ENCODE measurements at regions not wholly inside any gene's neighbourhood (a gene's known extent, or its start where the extent isn't known, plus 50 kb on each side); places are given as distances from the start of the nearest gene placed in this dataset.

DNA sequence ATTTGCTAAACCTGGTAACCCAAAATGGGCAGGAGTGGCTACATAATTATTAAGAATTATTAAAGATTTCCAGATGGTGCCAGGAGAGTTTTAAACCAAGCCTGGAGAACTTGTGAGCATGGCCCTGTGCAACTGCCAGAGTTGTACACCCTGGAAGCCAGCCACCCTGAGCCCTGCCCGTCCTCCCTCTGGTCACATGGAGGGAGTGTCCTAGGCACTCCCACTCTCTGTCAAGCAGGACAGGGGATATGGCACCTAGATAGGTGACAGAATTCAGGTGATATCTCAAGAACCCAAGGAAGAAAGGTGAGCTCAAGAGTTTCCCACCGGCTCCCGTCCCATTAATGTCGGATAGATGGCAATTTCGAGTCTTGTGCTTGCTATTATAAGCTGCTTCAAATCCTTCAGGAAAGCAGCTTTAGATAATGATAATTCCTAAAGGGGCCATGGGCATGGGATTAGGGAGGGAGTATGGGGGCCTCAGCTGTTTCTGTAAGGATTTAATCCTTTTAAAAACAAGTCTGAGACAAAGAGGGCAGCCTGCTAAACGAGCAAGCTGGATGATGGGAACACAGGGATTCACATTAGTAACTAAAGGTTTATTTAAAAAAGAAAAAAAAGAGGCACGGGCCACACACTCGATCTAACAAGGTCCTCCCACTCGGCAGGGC, 169.1 kb downstream of the BMP7 start:
- Mint-ChIP-seq H3K27me3 (ENCODE audit: unreplicated experiment) (peaks cover 4% of the 10 kb centered on the region), H3K4me1 (ENCODE audit: low read depth, unreplicated experiment) (peaks cover 7% of the 10 kb centered on the region), H3K9me3 (ENCODE audit: unreplicated experiment) (peaks cover 3% of the 10 kb centered on the region), H3K4me3 (ENCODE audit: unreplicated experiment) (no peak overlapping the region), H3K36me3 (ENCODE audit: unreplicated experiment) (no peaks in the 10 kb centered on the region), H3K27ac (ENCODE audit: unreplicated experiment) (peak overlapping the region; percentile 52)
- TF ChIP-seq, protein P1, sequence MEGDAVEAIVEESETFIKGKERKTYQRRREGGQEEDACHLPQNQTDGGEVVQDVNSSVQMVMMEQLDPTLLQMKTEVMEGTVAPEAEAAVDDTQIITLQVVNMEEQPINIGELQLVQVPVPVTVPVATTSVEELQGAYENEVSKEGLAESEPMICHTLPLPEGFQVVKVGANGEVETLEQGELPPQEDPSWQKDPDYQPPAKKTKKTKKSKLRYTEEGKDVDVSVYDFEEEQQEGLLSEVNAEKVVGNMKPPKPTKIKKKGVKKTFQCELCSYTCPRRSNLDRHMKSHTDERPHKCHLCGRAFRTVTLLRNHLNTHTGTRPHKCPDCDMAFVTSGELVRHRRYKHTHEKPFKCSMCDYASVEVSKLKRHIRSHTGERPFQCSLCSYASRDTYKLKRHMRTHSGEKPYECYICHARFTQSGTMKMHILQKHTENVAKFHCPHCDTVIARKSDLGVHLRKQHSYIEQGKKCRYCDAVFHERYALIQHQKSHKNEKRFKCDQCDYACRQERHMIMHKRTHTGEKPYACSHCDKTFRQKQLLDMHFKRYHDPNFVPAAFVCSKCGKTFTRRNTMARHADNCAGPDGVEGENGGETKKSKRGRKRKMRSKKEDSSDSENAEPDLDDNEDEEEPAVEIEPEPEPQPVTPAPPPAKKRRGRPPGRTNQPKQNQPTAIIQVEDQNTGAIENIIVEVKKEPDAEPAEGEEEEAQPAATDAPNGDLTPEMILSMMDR (IDR thresholded peaks at IDR 0.05; ENCODE audit: partially characterized antibody, unreplicated experiment): no peak
- no peak for DNase-seq

DNA sequence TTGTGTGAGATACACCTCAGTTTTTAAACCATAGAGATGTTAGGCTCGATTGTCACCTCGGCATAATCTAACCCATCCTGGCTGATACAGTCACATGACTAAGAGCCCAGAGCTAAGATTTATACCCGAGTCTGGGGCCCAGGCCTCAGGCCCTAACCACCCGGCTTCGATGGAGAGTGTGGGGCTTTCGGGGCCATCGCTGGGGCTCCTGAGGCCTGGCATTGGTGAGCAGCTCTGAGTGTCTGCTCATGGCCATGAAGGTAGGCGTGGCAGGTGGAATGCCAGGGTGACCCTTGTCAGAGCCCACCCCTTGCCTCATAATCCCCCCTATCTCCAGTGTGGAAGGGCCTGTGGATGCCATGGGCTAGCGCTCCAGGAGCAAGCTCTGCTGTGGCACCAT, 164.3 kb downstream of the BMP7 start:
- Mint-ChIP-seq H3K4me1 (ENCODE audit: low read depth, unreplicated experiment) (peaks cover 1% of the 10 kb centered on the region), H3K9me3 (ENCODE audit: unreplicated experiment) (peaks cover 8% of the 10 kb centered on the region), H3K36me3 (ENCODE audit: unreplicated experiment) (no peaks in the 10 kb centered on the region), H3K4me3 (ENCODE audit: unreplicated experiment) (no peak overlapping the region), H3K27me3 (ENCODE audit: unreplicated experiment) (peaks cover 7% of the 10 kb centered on the region), H3K27ac (ENCODE audit: unreplicated experiment) (no peak overlapping the region)
- TF ChIP-seq, protein P1 (IDR thresholded peaks at IDR 0.05; ENCODE audit: partially characterized antibody, unreplicated experiment): no peak
- DNase-seq: no peak

DNA sequence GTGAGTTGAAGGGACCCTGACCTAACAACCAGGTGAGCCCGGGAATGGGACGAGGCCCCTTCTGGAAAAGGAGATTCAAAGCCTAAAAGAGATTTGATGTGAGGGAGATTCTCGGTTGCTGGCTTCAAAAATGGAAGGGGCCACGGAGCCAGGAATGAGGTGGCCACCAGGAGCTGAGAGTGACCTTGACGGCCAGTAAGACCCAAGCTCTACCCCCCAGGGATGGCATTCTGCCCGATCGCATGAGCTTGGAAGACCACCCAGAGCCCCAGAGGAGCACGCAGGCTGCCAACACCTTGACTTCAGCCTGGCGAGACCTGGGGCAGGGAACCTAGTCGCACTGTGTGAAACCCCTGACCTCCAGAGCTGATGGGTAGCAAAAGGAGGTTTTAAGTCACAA, 163.9 kb downstream of the BMP7 start:
- peaks cover under 1% of the 10 kb centered on the region for H3K4me1 Mint-ChIP-seq (ENCODE audit: low read depth, unreplicated experiment)
- TF ChIP-seq, protein P1 (IDR thresholded peaks at IDR 0.05; ENCODE audit: partially characterized antibody, unreplicated experiment): no peak
- H3K9me3 Mint-ChIP-seq (ENCODE audit: unreplicated experiment): peaks cover 10% of the 10 kb centered on the region
- no peak overlapping the region for H3K4me3 Mint-ChIP-seq (ENCODE audit: unreplicated experiment)
- no peak for DNase-seq
- H3K27ac Mint-ChIP-seq (ENCODE audit: unreplicated experiment): no peak overlapping the region
- H3K36me3 Mint-ChIP-seq (ENCODE audit: unreplicated experiment): no peaks in the 10 kb centered on the region
- peaks cover 8% of the 10 kb centered on the region for H3K27me3 Mint-ChIP-seq (ENCODE audit: unreplicated experiment)

DNA sequence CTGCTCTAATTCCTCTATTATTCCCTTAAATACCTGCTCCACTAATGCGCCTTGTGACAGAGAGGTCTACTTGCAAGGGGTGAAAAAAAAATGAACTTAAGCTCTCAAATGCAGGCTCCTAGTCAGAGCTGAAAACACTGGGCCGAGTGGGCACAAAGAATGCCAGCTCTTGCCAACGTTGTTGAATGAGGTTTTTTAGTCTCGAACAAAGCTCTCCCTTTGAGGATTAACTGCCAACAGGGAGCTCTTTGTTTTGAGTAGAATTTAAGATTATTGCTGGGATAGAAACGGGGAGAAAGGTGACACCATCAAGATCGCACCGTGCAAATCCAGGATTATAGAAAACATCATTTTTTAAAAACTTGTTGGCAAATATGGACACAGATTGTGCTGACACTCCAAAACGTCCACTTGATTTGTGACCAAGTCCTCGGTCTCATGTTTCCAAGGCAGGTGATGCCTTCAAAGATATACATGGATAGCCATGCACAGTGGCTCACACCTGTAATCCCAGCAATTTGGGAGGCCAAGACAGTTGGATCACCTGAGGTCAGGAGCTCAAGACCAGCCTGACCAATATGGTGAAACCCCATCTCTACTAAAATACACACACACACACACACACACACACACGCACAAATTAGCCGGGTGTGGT, 163.2 kb downstream of the BMP7 start:
- no peaks in the 10 kb centered on the region for H3K4me1 Mint-ChIP-seq (ENCODE audit: low read depth, unreplicated experiment)
- no peak for DNase-seq
- H3K27ac Mint-ChIP-seq (ENCODE audit: unreplicated experiment): no peak overlapping the region
- H3K27me3 Mint-ChIP-seq (ENCODE audit: unreplicated experiment): peaks cover 9% of the 10 kb centered on the region
- no peaks in the 10 kb centered on the region for H3K36me3 Mint-ChIP-seq (ENCODE audit: unreplicated experiment)
- TF ChIP-seq, protein P1 (IDR thresholded peaks at IDR 0.05; ENCODE audit: partially characterized antibody, unreplicated experiment): no peak
- no peak overlapping the region for H3K4me3 Mint-ChIP-seq (ENCODE audit: unreplicated experiment)
- peaks cover 10% of the 10 kb centered on the region for H3K9me3 Mint-ChIP-seq (ENCODE audit: unreplicated experiment)

DNA sequence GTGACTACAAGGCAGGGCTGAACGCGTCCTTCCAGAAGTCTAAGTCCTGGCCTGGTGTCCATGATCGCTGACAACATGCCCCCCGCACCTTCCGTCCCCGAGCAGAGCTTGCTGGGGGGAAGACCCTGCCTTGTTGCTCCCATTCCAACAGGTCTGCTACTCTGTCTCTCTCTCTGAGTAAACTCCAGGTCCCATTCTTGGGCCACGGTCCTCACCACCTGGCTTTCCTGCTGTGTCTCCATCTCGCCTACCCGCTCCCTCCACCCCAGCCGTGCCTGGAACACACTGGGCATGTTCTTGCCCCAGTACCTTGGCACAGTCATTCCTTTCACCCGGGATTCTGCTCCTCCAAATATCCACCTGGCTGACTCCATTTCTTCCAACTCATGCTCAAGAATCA, 162.3 kb downstream of the BMP7 start:
- Mint-ChIP-seq H3K9me3 (ENCODE audit: unreplicated experiment) (peaks cover 9% of the 10 kb centered on the region), H3K4me1 (ENCODE audit: low read depth, unreplicated experiment) (no peaks in the 10 kb centered on the region), H3K27me3 (ENCODE audit: unreplicated experiment) (peaks cover 9% of the 10 kb centered on the region), H3K4me3 (ENCODE audit: unreplicated experiment) (no peak overlapping the region), H3K36me3 (ENCODE audit: unreplicated experiment) (no peaks in the 10 kb centered on the region), H3K27ac (ENCODE audit: unreplicated experiment) (no peak overlapping the region)
- TF ChIP-seq, protein P1 (IDR thresholded peaks at IDR 0.05; ENCODE audit: partially characterized antibody, unreplicated experiment): no peak
- DNase-seq: no peak

Measured in glutamatergic neuron (in vitro differentiated cells).